B cell (primary cell): ENCODE measurements at regions not wholly inside any gene's neighbourhood (a gene's known extent, or its start where the extent isn't known, plus 50 kb on each side); places are given as distances from the start of the nearest gene placed in this dataset.

Experiments
- ATAC-seq: fragments of 200-7000 bp; cut with Tn5 transposase; one replicate; pipeline ENCODE4 v1.10.0; 2021; ENCODE audit warnings: low read depth, mild to moderate bottlenecking, moderate number of reproducible peaks, moderate library complexity
- CTCF ChIA-PET: fragments of 350-600 bp; sonication (Branson Sonifier 250); formaldehyde crosslinking; loops from one replicate; lab custom pipeline; 2021; ENCODE audit warnings: antibody characterized with exemption, inconsistent platforms; lab: Charles Lee
- POLR2A ChIA-PET: fragments of 350-600 bp; sonication (Branson Sonifier 250); formaldehyde crosslinking; loops from one replicate; lab custom pipeline; 2021; ENCODE audit warnings: antibody characterized with exemption; lab: Charles Lee
- DNase-seq: peaks from one replicate; pipeline ENCODE4 v3.0.0; 2013
- H2AFZ ChIP-seq: 2 replicates; pipeline ENCODE4 v1.6.1; 2012; ENCODE audit warnings: mild to moderate bottlenecking, low read depth, low read length; ENCODE audit not compliant: insufficient read depth, poor library complexity, severe bottlenecking
- H3K27ac ChIP-seq, 2 donors: 1 replicate in 1 of 2; 2 replicates in 1 of 2; pipeline ENCODE4 v1.5.1; 2012 to 2013; ENCODE audit warnings: low read length in 2 of 2, mild to moderate bottlenecking in 2 of 2, moderate library complexity in 1 of 2
- H3K27me3 ChIP-seq, 4 experiments: fragments of 200-600 bp in 1 of 4; sonication (generic) in 1 of 4; replicated peaks in 1 of 4; 1 replicate in 2 of 4; 2 replicates in 2 of 4; pipeline versions ENCODE4 v1.6.1 to v1.7.0; 2013 to 2016; ENCODE audit warnings: low read length in 3 of 4, mild to moderate bottlenecking in 2 of 4, mixed read lengths in 1 of 4, moderate library complexity in 1 of 4; ENCODE audit not compliant: insufficient read depth in 4 of 4, control insufficient read depth in 3 of 4; ENCODE audit errors: control extremely low read depth in 1 of 4
- H3K36me3 ChIP-seq, 2 experiments: replicated peaks in 1 of 2; 1 replicate in 1 of 2; 2 replicates in 1 of 2; pipeline versions ENCODE4 v1.6.1 to v1.7.1; 2013; ENCODE audit warnings: low read length in 1 of 2; ENCODE audit not compliant: insufficient read depth in 2 of 2, control insufficient read depth in 1 of 2; ENCODE audit errors: control extremely low read depth in 1 of 2, extremely low read depth in 1 of 2
- H3K4me1 ChIP-seq, 2 donors: fragments of 200-600 bp in 1 of 2; sonication (generic) in 1 of 2; 1 replicate in 1 of 2; 2 replicates in 1 of 2; pipeline versions ENCODE4 v1.5.1 to v1.6.1; 2013 to 2017; ENCODE audit warnings: low read length in 2 of 2; ENCODE audit not compliant: control insufficient read depth in 2 of 2, insufficient read depth in 2 of 2
- H3K4me2 ChIP-seq: replicated peaks from 2 replicates; pipeline ENCODE3; 2012; ENCODE audit warnings: mild to moderate bottlenecking, low read depth, low read length; ENCODE audit not compliant: poor library complexity, severe bottlenecking
- H3K4me3 ChIP-seq, 5 experiments: fragments of 200-600 bp in 1 of 5; sonication (generic) in 1 of 5; 1 replicate in 3 of 5; 2 replicates in 2 of 5; pipeline versions ENCODE4 v1.5.1 to v1.7.0; 2011 to 2016; ENCODE audit warnings: low read length in 4 of 5, mild to moderate bottlenecking in 4 of 5, low read depth in 2 of 5, control low read depth in 1 of 5, moderate library complexity in 1 of 5; ENCODE audit not compliant: insufficient read depth in 1 of 5; ENCODE audit errors: control extremely low read depth in 1 of 5, extremely low read depth in 1 of 5
- H3K79me2 ChIP-seq: fragments of 200-600 bp; sonication (generic); one replicate; pipeline ENCODE4 v1.6.0; 2016; ENCODE audit warnings: low read length; ENCODE audit not compliant: control insufficient read depth, insufficient read depth
- H3K9ac ChIP-seq: fragments of 200-600 bp; sonication (generic); 2 replicates; pipeline ENCODE4 v1.6.1; 2017; ENCODE audit warnings: mild to moderate bottlenecking, low read length, moderate library complexity
- H3K9me3 ChIP-seq, 3 donors: one replicate each; pipeline versions ENCODE4 v1.6.1 to v1.7.1; 2013; ENCODE audit warnings: low read length in 2 of 3; ENCODE audit not compliant: control insufficient read depth in 2 of 3, insufficient read depth in 1 of 3; ENCODE audit errors: control extremely low read depth in 1 of 3
- H4K20me1 ChIP-seq: 2 replicates; pipeline ENCODE4 v1.6.0; 2012; ENCODE audit warnings: mild to moderate bottlenecking, low read length; ENCODE audit not compliant: insufficient read depth, control insufficient read depth, poor library complexity, severe bottlenecking
- H3K27ac Mint-ChIP-seq: one replicate; pipeline ENCODE4 v1.8.0; 2021; ENCODE audit warnings: mixed read lengths
- H3K27me3 Mint-ChIP-seq: one replicate; pipeline ENCODE4 v1.8.0; 2021; ENCODE audit warnings: mixed read lengths
- H3K4me1 Mint-ChIP-seq: one replicate; pipeline ENCODE4 v1.8.0; 2021; ENCODE audit warnings: mixed read lengths
- H3K4me3 Mint-ChIP-seq: one replicate; pipeline ENCODE4 v1.8.0; 2021; ENCODE audit warnings: mixed read lengths
- H3K9me3 Mint-ChIP-seq: one replicate; pipeline ENCODE4 v1.8.0; 2022; ENCODE audit warnings: mixed read lengths; ENCODE audit not compliant: insufficient read depth
- EZH2 ChIP-seq: IDR thresholded peaks from 2 replicates; pipeline ENCODE4 v1.6.1; 2012; ENCODE audit warnings: borderline replicate concordance, low read depth, mild to moderate bottlenecking, moderate library complexity, low read length; ENCODE audit not compliant: insufficient read depth, poor library complexity, severe bottlenecking
- WGBS: methylation state at CpG from one replicate; pipeline ENCODE4 v1.1.5; 2013; ENCODE audit warnings: missing lambda C conversion rate; ENCODE audit not compliant: insufficient coverage; 5-methylcytosine and 5-hydroxymethylcytosine counted together
- intact Hi-C: fragments of 100-400 bp; cut with micrococcal nuclease; formaldehyde crosslinking; loops from one replicate; pipeline ENCODE4 v1.10.0; 2022
- TF ChIP-seq, protein P1 (sequence below): fragments of 200-600 bp; IDR thresholded peaks from one replicate; pipeline ENCODE4 v1.8.0; 2022; ENCODE audit warnings: antibody characterized with exemption, mild to moderate bottlenecking

GRCh38 chr11:122336706-122337105, 220.7 kb upstream of the BLID start:
- H3K4me3 Mint-ChIP-seq: no peak overlapping the region
- intact Hi-C loops: no loop called here
- no peak overlapping the region for H3K27ac Mint-ChIP-seq

DNA sequence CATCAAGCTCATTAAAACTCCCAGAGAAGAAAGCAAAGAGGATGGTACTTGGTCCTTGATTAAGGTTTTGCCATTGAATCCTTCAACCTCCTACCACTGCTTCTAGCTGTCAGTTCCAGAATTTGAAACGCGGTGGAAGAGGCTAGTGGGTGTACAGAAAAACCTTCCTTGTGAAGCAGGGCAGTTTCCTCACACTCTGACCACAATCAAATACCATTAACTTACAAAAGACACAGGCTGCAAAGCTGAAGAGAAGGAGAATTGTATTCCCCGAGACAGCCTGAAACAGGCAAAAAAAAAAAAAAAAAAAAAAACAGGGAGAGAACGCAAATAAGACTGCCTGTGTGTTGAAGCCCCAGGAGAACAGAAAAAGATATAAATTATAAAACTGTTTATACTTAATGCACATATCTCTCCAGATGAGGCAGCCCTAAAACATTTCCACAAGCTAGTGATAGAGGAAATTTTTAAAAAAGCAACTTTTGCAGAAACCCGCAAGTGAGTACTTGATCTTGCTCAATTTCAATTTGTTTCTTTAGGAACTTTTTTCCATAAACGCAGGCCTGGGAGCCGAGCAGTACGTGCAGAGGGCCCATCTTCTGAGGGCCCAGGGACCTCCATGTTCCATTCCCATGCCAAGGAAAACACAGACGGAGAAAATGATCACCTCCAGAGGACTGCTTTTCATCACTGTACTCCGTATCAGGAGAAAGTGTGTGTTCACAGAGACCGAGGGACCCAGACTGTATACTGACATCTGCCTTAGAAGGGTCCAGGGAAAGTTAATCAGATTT, 218.7 kb upstream of the BLID start:
- intact Hi-C loops: no loop called here
- TF ChIP-seq, protein P1, sequence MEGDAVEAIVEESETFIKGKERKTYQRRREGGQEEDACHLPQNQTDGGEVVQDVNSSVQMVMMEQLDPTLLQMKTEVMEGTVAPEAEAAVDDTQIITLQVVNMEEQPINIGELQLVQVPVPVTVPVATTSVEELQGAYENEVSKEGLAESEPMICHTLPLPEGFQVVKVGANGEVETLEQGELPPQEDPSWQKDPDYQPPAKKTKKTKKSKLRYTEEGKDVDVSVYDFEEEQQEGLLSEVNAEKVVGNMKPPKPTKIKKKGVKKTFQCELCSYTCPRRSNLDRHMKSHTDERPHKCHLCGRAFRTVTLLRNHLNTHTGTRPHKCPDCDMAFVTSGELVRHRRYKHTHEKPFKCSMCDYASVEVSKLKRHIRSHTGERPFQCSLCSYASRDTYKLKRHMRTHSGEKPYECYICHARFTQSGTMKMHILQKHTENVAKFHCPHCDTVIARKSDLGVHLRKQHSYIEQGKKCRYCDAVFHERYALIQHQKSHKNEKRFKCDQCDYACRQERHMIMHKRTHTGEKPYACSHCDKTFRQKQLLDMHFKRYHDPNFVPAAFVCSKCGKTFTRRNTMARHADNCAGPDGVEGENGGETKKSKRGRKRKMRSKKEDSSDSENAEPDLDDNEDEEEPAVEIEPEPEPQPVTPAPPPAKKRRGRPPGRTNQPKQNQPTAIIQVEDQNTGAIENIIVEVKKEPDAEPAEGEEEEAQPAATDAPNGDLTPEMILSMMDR: no peak
- TF ChIP-seq EZH2: no peak
- ATAC-seq (no peak), DNase-seq (no peak)
- Mint-ChIP-seq H3K9me3 (no peaks in the 10 kb centered on the region), H3K4me1 (no peaks in the 10 kb centered on the region), H3K4me3 (no peak overlapping the region), H3K27me3 (peaks cover 8% of the 10 kb centered on the region), H3K27ac (no peak overlapping the region)
- Histone ChIP-seq H3K27ac (no peak overlapping the region), H3K9ac (no peak overlapping the region), H3K4me2 (no peak overlapping the region), H3K79me2 (no peaks in the 10 kb centered on the region), H3K4me1 (no peaks in the 10 kb centered on the region), H4K20me1 (no peaks in the 10 kb centered on the region), H3K27me3 (no peaks in the 10 kb centered on the region), H3K9me3 (no peaks in the 10 kb centered on the region), H2AFZ (no peak overlapping the region), H3K36me3 (no peaks in the 10 kb centered on the region), H3K4me3 (no peak overlapping the region)
- ChIA-PET CTCF (interaction anchor here (0.7 kb wide), 1 partner anchor 24 kb away, joined by 5 read pairs; no protein-coding TSS in a partner anchor), POLR2A (no interaction called here)
- WGBS: 89% methylated on average over 8 of the region's 11 CpGs

More at GRCh38 chr11:122336706-122337105, 220.7 kb upstream of the BLID start:
- Mint-ChIP-seq H3K27me3 (peaks cover 8% of the 10 kb centered on the region), H3K4me1 (no peaks in the 10 kb centered on the region), H3K9me3 (no peaks in the 10 kb centered on the region)
- Histone ChIP-seq H3K79me2 (no peaks in the 10 kb centered on the region), H3K27me3 (no peaks in the 10 kb centered on the region), H3K36me3 (no peaks in the 10 kb centered on the region), H4K20me1 (no peaks in the 10 kb centered on the region), H3K9me3 (no peaks in the 10 kb centered on the region), H3K4me3 (no peak overlapping the region), H3K27ac (no peak overlapping the region), H2AFZ (no peak overlapping the region), H3K4me2 (no peak overlapping the region), H3K9ac (no peak overlapping the region), H3K4me1 (no peaks in the 10 kb centered on the region)
- TF ChIP-seq EZH2: no peak
- TF ChIP-seq, protein P1: no peak
- ATAC-seq (no peak), DNase-seq (no peak)
- POLR2A ChIA-PET: no interaction called here
- 96% methylated on average over 4 of the region's 5 CpGs for WGBS
- CTCF ChIA-PET: no interaction called here
